HG02885 (cell line): ENCODE measurements at regions not wholly inside any gene's neighbourhood (a gene's known extent, or its start where the extent isn't known, plus 50 kb on each side); places are given as distances from the start of the nearest gene placed in this dataset.

Experiments
- ATAC-seq: cut with Tn5 transposase; IDR thresholded peaks from one replicate; pipeline ENCODE4 v1.9.1; 2021; ENCODE audit warnings: mild to moderate bottlenecking; ENCODE audit not compliant: unreplicated experiment, poor library complexity

- no peak for ATAC-seq
Observed at GRCh38 chr13:74084375-74084935, 49.7 kb downstream of the KLF12 start.

GRCh38 chr13:74082741-74083160, 51.5 kb downstream of the KLF12 start:
- ATAC-seq = no peak

- no peak for ATAC-seq
Observed at GRCh38 chr13:74080762-74081161, 53.4 kb downstream of the KLF12 start.

- ATAC-seq = no peak
Observed at GRCh38 chr13:74077792-74078191, 56.4 kb downstream of the KLF12 start.

- ATAC-seq = no peak
Observed at GRCh38 chr13:74077375-74077774, 56.8 kb downstream of the KLF12 start.

GRCh38 chr13:74074723-74075122, 59.5 kb downstream of the KLF12 start:
- no peak for ATAC-seq

GRCh38 chr13:74073274-74073673, 60.9 kb downstream of the KLF12 start:
- ATAC-seq = no peak

- ATAC-seq = no peak
Observed at GRCh38 chr13:74070513-74070912, 63.7 kb downstream of the KLF12 start.

- ATAC-seq = peak; percentile 65
Observed at GRCh38 chr13:74070065-74070464, 64.1 kb downstream of the KLF12 start.

GRCh38 chr13:74068471-74068870, 65.7 kb downstream of the KLF12 start:
- no peak for ATAC-seq

- ATAC-seq = no peak
Observed at GRCh38 chr13:74067818-74068217, 66.4 kb downstream of the KLF12 start.

GRCh38 chr13:74066937-74067336, 67.3 kb downstream of the KLF12 start:
- ATAC-seq = no peak

- no peak for ATAC-seq
Observed at GRCh38 chr13:74064805-74065312, 69.3 kb downstream of the KLF12 start.

GRCh38 chr13:74063533-74064100, 70.6 kb downstream of the KLF12 start:
- ATAC-seq = no peak

GRCh38 chr13:74062933-74063332, 71.3 kb downstream of the KLF12 start:
- ATAC-seq = peak; percentile 80

- ATAC-seq = peak; percentile 79
Observed at GRCh38 chr13:74061926-74062595, 72.1 kb downstream of the KLF12 start.

- no peak for ATAC-seq
Observed at GRCh38 chr13:74056801-74057542, 77.2 kb downstream of the KLF12 start.

- no peak for ATAC-seq
Observed at GRCh38 chr13:74052402-74052928, 81.7 kb downstream of the KLF12 start.

- no peak for ATAC-seq
Observed at GRCh38 chr13:74048756-74049155, 85.4 kb downstream of the KLF12 start.

- no peak for ATAC-seq
Observed at GRCh38 chr13:74047931-74048600, 86.1 kb downstream of the KLF12 start.
